ENCODE measurements at regions not wholly inside any gene's neighbourhood (a gene's known extent, or its start where the extent isn't known, plus 50 kb on each side); places are given as distances from the start of the nearest gene placed in this dataset.

DNA sequence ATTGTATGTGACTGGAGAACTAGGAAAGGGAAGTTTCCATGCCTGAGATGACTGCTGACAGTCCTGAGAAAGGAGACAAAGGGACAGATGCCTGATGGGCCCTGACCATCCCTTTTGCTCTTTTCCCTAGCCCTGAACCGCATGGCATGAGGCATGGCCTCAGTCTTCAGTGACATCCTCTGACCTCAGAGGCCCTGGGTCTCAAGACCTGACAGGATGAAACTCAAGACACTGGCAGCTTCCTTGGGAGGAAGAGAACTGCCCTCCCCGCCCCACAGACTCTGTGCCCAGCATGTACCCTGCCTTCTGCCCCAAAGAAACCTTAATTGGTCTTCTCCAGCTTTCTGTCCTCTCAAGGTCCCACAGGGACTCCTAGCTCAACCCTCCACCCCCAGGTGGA, 444.1 kb downstream of the SOX6 start:
- no peaks in the 10 kb centered on the region for H3K36me3 ChIP-seq (ENCODE audit: control insufficient read depth in 1 of 2, insufficient read depth in 2 of 2, low read length in 2 of 2)
- H3K27ac ChIP-seq (ENCODE audit: low read depth, low read length), result no peak overlapping the region
- intact Hi-C loops (cut with micrococcal nuclease), result no loop called here
- no peaks in the 10 kb centered on the region for H3K9me2 ChIP-seq (ENCODE audit: insufficient read depth)
- no peak overlapping the region for H3K4me3 ChIP-seq (replicated peaks in 1 of 2; ENCODE audit: low read depth in 1 of 2, low read length in 2 of 2)
- no TSS peak for BruUV-seq (replicated peaks)
- DNase-seq (ENCODE audit: low read depth, low spot score), result no peak
- CTCF ChIA-PET, result no interaction called here
- peaks cover 14% of the 10 kb centered on the region; the same call in 1 of the 2 replicates for H3K27me3 ChIP-seq (ENCODE audit: insufficient read depth, low read length)
- no peak overlapping the region for H3K9ac ChIP-seq (ENCODE audit: low read length)
- no peak for ATAC-seq
- H3K9me3 ChIP-seq (ENCODE audit: control insufficient read depth in 1 of 2, insufficient read depth in 1 of 2, low read depth in 1 of 2, low read length in 2 of 2), result no peaks in the 10 kb centered on the region
- no peak for TF ChIP-seq CBX3 (IDR thresholded peaks at IDR 0.05; ENCODE audit: low read depth)
- TF ChIP-seq, protein P1, sequence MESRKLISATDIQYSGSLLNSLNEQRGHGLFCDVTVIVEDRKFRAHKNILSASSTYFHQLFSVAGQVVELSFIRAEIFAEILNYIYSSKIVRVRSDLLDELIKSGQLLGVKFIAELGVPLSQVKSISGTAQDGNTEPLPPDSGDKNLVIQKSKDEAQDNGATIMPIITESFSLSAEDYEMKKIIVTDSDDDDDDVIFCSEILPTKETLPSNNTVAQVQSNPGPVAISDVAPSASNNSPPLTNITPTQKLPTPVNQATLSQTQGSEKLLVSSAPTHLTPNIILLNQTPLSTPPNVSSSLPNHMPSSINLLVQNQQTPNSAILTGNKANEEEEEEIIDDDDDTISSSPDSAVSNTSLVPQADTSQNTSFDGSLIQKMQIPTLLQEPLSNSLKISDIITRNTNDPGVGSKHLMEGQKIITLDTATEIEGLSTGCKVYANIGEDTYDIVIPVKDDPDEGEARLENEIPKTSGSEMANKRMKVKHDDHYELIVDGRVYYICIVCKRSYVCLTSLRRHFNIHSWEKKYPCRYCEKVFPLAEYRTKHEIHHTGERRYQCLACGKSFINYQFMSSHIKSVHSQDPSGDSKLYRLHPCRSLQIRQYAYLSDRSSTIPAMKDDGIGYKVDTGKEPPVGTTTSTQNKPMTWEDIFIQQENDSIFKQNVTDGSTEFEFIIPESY (IDR thresholded peaks at IDR 0.05; ENCODE audit: extremely low read depth, insufficient replicate concordance, low read length), result no peak
- no peak for TF ChIP-seq ZFX (IDR thresholded peaks at IDR 0.05)
- no peak for TF ChIP-seq JUND (IDR thresholded peaks at IDR 0.05)
- no peak for TF ChIP-seq FOSL1 (IDR thresholded peaks at IDR 0.05; ENCODE audit: low read depth)
- TF ChIP-seq EZH2phosphoT487 (IDR thresholded peaks at IDR 0.05; ENCODE audit: borderline replicate concordance), result no peak
- TF ChIP-seq, protein P2, sequence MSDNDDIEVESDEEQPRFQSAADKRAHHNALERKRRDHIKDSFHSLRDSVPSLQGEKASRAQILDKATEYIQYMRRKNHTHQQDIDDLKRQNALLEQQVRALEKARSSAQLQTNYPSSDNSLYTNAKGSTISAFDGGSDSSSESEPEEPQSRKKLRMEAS (IDR thresholded peaks at IDR 0.05), result no peak
- no peak for TF ChIP-seq SRF (IDR thresholded peaks at IDR 0.05; ENCODE audit: low read depth)
- no peak for TF ChIP-seq YY1 (IDR thresholded peaks at IDR 0.05; ENCODE audit: extremely low read depth, insufficient replicate concordance, low read depth, low read length)
- TF ChIP-seq ZNF274 (IDR thresholded peaks at IDR 0.05; ENCODE audit: low read depth, low read length), result no peak
- TF ChIP-seq, protein P3, sequence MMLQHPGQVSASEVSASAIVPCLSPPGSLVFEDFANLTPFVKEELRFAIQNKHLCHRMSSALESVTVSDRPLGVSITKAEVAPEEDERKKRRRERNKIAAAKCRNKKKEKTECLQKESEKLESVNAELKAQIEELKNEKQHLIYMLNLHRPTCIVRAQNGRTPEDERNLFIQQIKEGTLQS (IDR thresholded peaks at IDR 0.05), result no peak
- TF ChIP-seq EGR1 (IDR thresholded peaks at IDR 0.05; ENCODE audit: low read depth), result no peak
- TF ChIP-seq RAD21 (IDR thresholded peaks at IDR 0.05; ENCODE audit: low read depth), result no peak
- TF ChIP-seq SIN3A (IDR thresholded peaks at IDR 0.05; ENCODE audit: low read depth), result no peak
- TF ChIP-seq POLR2AphosphoS5 (IDR thresholded peaks at IDR 0.05; ENCODE audit: low read depth, low read length), result no peak
- TF ChIP-seq, protein P4, sequence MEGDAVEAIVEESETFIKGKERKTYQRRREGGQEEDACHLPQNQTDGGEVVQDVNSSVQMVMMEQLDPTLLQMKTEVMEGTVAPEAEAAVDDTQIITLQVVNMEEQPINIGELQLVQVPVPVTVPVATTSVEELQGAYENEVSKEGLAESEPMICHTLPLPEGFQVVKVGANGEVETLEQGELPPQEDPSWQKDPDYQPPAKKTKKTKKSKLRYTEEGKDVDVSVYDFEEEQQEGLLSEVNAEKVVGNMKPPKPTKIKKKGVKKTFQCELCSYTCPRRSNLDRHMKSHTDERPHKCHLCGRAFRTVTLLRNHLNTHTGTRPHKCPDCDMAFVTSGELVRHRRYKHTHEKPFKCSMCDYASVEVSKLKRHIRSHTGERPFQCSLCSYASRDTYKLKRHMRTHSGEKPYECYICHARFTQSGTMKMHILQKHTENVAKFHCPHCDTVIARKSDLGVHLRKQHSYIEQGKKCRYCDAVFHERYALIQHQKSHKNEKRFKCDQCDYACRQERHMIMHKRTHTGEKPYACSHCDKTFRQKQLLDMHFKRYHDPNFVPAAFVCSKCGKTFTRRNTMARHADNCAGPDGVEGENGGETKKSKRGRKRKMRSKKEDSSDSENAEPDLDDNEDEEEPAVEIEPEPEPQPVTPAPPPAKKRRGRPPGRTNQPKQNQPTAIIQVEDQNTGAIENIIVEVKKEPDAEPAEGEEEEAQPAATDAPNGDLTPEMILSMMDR (IDR thresholded peaks at IDR 0.05 in 2 of 3, conservative IDR thresholded peaks at IDR 0.05 in 1 of 3; ENCODE audit: borderline replicate concordance in 1 of 3, insufficient read depth in 1 of 3, low read depth in 2 of 3, low read length in 2 of 3), result no peak
- H3K4me1 ChIP-seq (ENCODE audit: control insufficient read depth in 1 of 2, insufficient read depth in 2 of 2, low read length in 2 of 2), result no peaks in the 10 kb centered on the region
- no peak overlapping the region for H2AFZ ChIP-seq (ENCODE audit: low read depth, low read length, poor library complexity, severe bottlenecking)
- H4K20me1 ChIP-seq (ENCODE audit: insufficient read depth), result no peaks in the 10 kb centered on the region
- no peaks in the 10 kb centered on the region for H3K79me2 ChIP-seq (ENCODE audit: insufficient read depth, low read length)
- no peak overlapping the region for H3K4me2 ChIP-seq (ENCODE audit: low read length)
- RAD21 ChIA-PET (ENCODE audit: low non-redundant PET in 1 of 2, low total read pairs in 2 of 2, uncharacterized antibody in 2 of 2, unreplicated experiment in 2 of 2), result no interaction called here
- POLR2A ChIA-PET, result no interaction called here

Data from HCT116 (cell line).